Panc1 (cell line): ENCODE measurements at regions not wholly inside any gene's neighbourhood (a gene's known extent, or its start where the extent isn't known, plus 50 kb on each side); places are given as distances from the start of the nearest gene placed in this dataset.

Source experiments
- ATAC-seq: fragments of 200-7000 bp; cut with Tn5 transposase; 2 replicates; pipeline ENCODE4 v1.9.1; 2020; ENCODE audit warnings: mild to moderate bottlenecking, moderate library complexity
- BruUV-seq: library from RNA; stranded (reverse); fragments of 400-500 nt; replicated peaks from 2 replicates; lab custom pipeline; 2021; lab: Mats Ljungman, UMichigan
- CTCF ChIA-PET: fragments of 300-600 bp; sonication (Branson Sonifier 250); formaldehyde crosslinking; loops from one replicate; lab custom pipeline; 2022; ENCODE audit warnings: antibody characterized with exemption; lab: Charles Lee
- POLR2A ChIA-PET: fragments of 300-600 bp; sonication (Branson Sonifier 250); formaldehyde crosslinking; loops from one replicate; lab custom pipeline; 2022; ENCODE audit warnings: antibody characterized with exemption; lab: Charles Lee
- DNase-seq: peaks from one replicate; pipeline ENCODE4 v3.0.0-alpha.2; 2010; ENCODE audit warnings: low read depth, low spot score
- H3K27ac ChIP-seq: 2 replicates; pipeline ENCODE4 v1.5.1; 2011; ENCODE audit warnings: mild to moderate bottlenecking, low read length, inconsistent platforms
- H3K27me3 ChIP-seq: fragments of 200-500 bp; sonication (Bioruptor generic); 2 replicates; pipeline ENCODE4 v1.6.0; 2014; ENCODE audit warnings: low read length, inconsistent platforms; ENCODE audit not compliant: control insufficient read depth, insufficient read depth
- H3K36me3 ChIP-seq: fragments of 200-500 bp; sonication (Bioruptor generic); 2 replicates; pipeline ENCODE4 v1.5.1; 2014; ENCODE audit warnings: inconsistent platforms, mild to moderate bottlenecking, low read length, moderate library complexity; ENCODE audit not compliant: control insufficient read depth, insufficient read depth
- H3K4me1 ChIP-seq: 2 replicates; pipeline ENCODE4 v1.5.1; 2011; ENCODE audit warnings: inconsistent platforms, mild to moderate bottlenecking, low read length, moderate library complexity; ENCODE audit not compliant: control insufficient read depth, insufficient read depth
- H3K4me3 ChIP-seq, 2 experiments: 2 replicates each; pipeline ENCODE4 v1.5.1; 2011 to 2012; ENCODE audit warnings: low read depth in 2 of 2, low read length in 2 of 2, mild to moderate bottlenecking in 2 of 2, inconsistent platforms in 1 of 2, moderate library complexity in 1 of 2
- H3K9me3 ChIP-seq: fragments of 200-500 bp; sonication (Bioruptor generic); 2 replicates; pipeline ENCODE4 v1.5.1; 2014; ENCODE audit warnings: low read depth, mild to moderate bottlenecking, inconsistent platforms, low read length, moderate library complexity; ENCODE audit not compliant: control insufficient read depth, insufficient read depth
- CTCF ChIP-seq: fragments of 450-650 bp; IDR thresholded peaks from 2 replicates; pipeline ENCODE4 v1.5.1; 2017; ENCODE audit warnings: mild to moderate bottlenecking
- POLR2AphosphoS5 ChIP-seq: IDR thresholded peaks from 2 replicates; pipeline ENCODE4 v1.6.1; 2012; ENCODE audit warnings: mild to moderate bottlenecking, low read depth, low read length, moderate library complexity
- REST ChIP-seq, 2 experiments: IDR thresholded peaks; 2 replicates each; pipeline ENCODE4 v1.6.1; 2011 to 2012; ENCODE audit warnings: low read depth in 2 of 2, control low read depth in 1 of 2, low read length in 1 of 2, mild to moderate bottlenecking in 1 of 2, moderate library complexity in 1 of 2; ENCODE audit not compliant: insufficient read depth in 1 of 2
- SIN3A ChIP-seq: IDR thresholded peaks from 2 replicates; pipeline ENCODE4 v1.6.1; 2012; ENCODE audit warnings: low read depth, mild to moderate bottlenecking, low read length, moderate library complexity, borderline replicate concordance; ENCODE audit not compliant: insufficient read depth
- TCF7L2 ChIP-seq: IDR thresholded peaks from 2 replicates; pipeline ENCODE4 v1.6.1; 2011; ENCODE audit warnings: mild to moderate bottlenecking, low read depth, low read length, inconsistent platforms
- in situ Hi-C: cut with HindIII; loops from 2 replicates; pipeline ENCODE4 v1.10.0; 2016; ENCODE audit warnings: low sequenced_read_pairs, low pct_unique_long_range_greater_than_20kb
- intact Hi-C: fragments of 100-400 bp; cut with micrococcal nuclease; formaldehyde crosslinking; loops from one replicate; pipeline ENCODE4 v1.10.0; 2022; ENCODE audit not compliant: unreplicated experiment

- intact Hi-C loops (no loop called here), in situ Hi-C loops (no loop called here)
- Histone ChIP-seq H3K4me3 (no peak overlapping the region), H3K9me3 (no peaks in the 10 kb centered on the region), H3K36me3 (no peaks in the 10 kb centered on the region), H3K27ac (no peak overlapping the region), H3K27me3 (no peaks in the 10 kb centered on the region), H3K4me1 (no peaks in the 10 kb centered on the region)
- CTCF ChIA-PET, result no interaction called here
- no TSS peak for BruUV-seq
- ATAC-seq (no peak), DNase-seq (no peak)
- no peak for TF ChIP-seq REST (IDR thresholded peaks at IDR 0.05; ENCODE audit: insufficient read depth in 1 of 2, low read depth in 2 of 2, low read length in 1 of 2)
- TF ChIP-seq CTCF, result no peak
- no peak for TF ChIP-seq POLR2AphosphoS5
- no peak for TF ChIP-seq TCF7L2
- TF ChIP-seq SIN3A, result no peak
- POLR2A ChIA-PET, result interaction anchor here (0.6 to 0.7 kb wide), 3 partner anchors 20 to 851 kb away, joined by 3 to 11 read pairs (median 4); no protein-coding TSS in a partner anchor
Observed at GRCh38 chr9:86754581-86755560, 192.4 kb downstream of the GAS1 start.

- CTCF ChIA-PET, result no interaction called here
- BruUV-seq, result no TSS peak
Observed at GRCh38 chr9:86753836-86754235, 193.5 kb downstream of the GAS1 start.

More at GRCh38 chr9:86753836-86754235, 193.5 kb downstream of the GAS1 start:
- Histone ChIP-seq H3K27ac (no peak overlapping the region), H3K4me3 (no peak overlapping the region), H3K27me3 (no peaks in the 10 kb centered on the region), H3K36me3 (no peaks in the 10 kb centered on the region), H3K9me3 (no peaks in the 10 kb centered on the region), H3K4me1 (no peaks in the 10 kb centered on the region)
- in situ Hi-C loops (no loop called here), intact Hi-C loops (no loop called here)
- POLR2A ChIA-PET, result no interaction called here
- DNase-seq, result no peak
- TF ChIP-seq TCF7L2, result no peak
- no peak for TF ChIP-seq SIN3A
- no peak for ATAC-seq
